Gastrocnemius medialis (tissue), 4 donors: ENCODE measurements at regions not wholly inside any gene's neighbourhood (a gene's known extent, or its start where the extent isn't known, plus 50 kb on each side); places are given as distances from the start of the nearest gene placed in this dataset.

Experiments used
- ATAC-seq, 2 donors: fragments of 150-250 bp; one replicate each; pipeline ENCODE4 v1.9.1; 2016
- DNase-seq, 2 donors: peaks; one replicate each; pipeline ENCODE4 v3.0.0-alpha.2; 2019
- H3K27ac ChIP-seq, 4 donors: fragments of 200-600 bp; sonication (generic); 1 replicate in 1 of 4; 2 replicates in 3 of 4; pipeline ENCODE4 v1.5.1; 2016 to 2018; ENCODE audit warnings: mild to moderate bottlenecking in 2 of 4, moderate library complexity in 1 of 4
- H3K27me3 ChIP-seq, 3 donors: fragments of 200-600 bp; sonication (generic) in 2 of 3; 1 replicate in 1 of 3; 2 replicates in 2 of 3; pipeline versions ENCODE4 v1.5.1 to v1.6.0; 2016 to 2019; ENCODE audit warnings: mild to moderate bottlenecking in 1 of 3, moderate library complexity in 1 of 3
- H3K36me3 ChIP-seq, 2 donors: fragments of 200-600 bp; sonication (generic) in 1 of 2; one replicate each; pipeline ENCODE4 v1.5.1; 2017 to 2018
- H3K4me1 ChIP-seq, 2 donors: fragments of 200-600 bp; sonication (generic) in 1 of 2; one replicate each; pipeline ENCODE4 v1.5.1; 2016 to 2017; ENCODE audit warnings: mild to moderate bottlenecking in 2 of 2
- H3K4me3 ChIP-seq, 4 donors: fragments of 200-600 bp; sonication (generic) in 3 of 4; 1 replicate in 1 of 4; 2 replicates in 3 of 4; pipeline ENCODE4 v1.5.1; 2016 to 2019; ENCODE audit warnings: mild to moderate bottlenecking in 2 of 4
- H3K9me3 ChIP-seq, 3 donors: fragments of 200-600 bp; sonication (generic) in 2 of 3; 1 replicate in 1 of 3; 2 replicates in 2 of 3; pipeline ENCODE4 v1.5.1; 2016 to 2019
- CTCF ChIP-seq, 5 experiments: fragments of 450-650 bp in 3 of 5; fragments of 200-600 bp in 2 of 5; sonication (generic) in 2 of 5; IDR thresholded peaks in 4 of 5; conservative IDR thresholded peaks in 1 of 5; 1 replicate in 4 of 5; 2 replicates in 1 of 5; pipeline ENCODE4 v1.5.1; 2016 to 2019; ENCODE audit warnings: antibody characterized with exemption in 5 of 5, mild to moderate bottlenecking in 3 of 5, moderate library complexity in 3 of 5
- POLR2A ChIP-seq, 2 donors: fragments of 450-650 bp; IDR thresholded peaks; one replicate each; pipeline ENCODE4 v1.6.1; 2017; ENCODE audit warnings: antibody characterized with exemption in 2 of 2, mild to moderate bottlenecking in 2 of 2, moderate library complexity in 2 of 2
- in situ Hi-C, 4 donors: fragments of 200-750 bp; cut with MboI; loops; one replicate each; pipeline versions ENCODE4 v1.15.0 to v1.8.0; 2017; ENCODE audit warnings: low sequenced_read_pairs in 4 of 4
- intact Hi-C: fragments of 100-400 bp; cut with DNase I; formaldehyde crosslinking; loops from one replicate; pipeline ENCODE4 v1.15.1; 2023; ENCODE audit warnings: low total_unique reads

- intact Hi-C loops (loop anchor here (10.0 kb wide), 1 partner anchor 168 kb away; no protein-coding TSS in a partner anchor), in situ Hi-C loops (no loop called here)
- Histone ChIP-seq H3K9me3 (no peaks in the 10 kb centered on the region), H3K4me1 (peaks cover 9 to 12% of the 10 kb centered on the region in 2 donors), H3K27ac (no peak overlapping the region), H3K4me3 (no peak overlapping the region), H3K27me3 (no peaks in the 10 kb centered on the region), H3K36me3 (no peaks in the 10 kb centered on the region)
- ATAC-seq (no peak), DNase-seq (no peak)
- no peak for TF ChIP-seq POLR2A (IDR thresholded peaks at IDR 0.05)
Measured at GRCh38 chr10:29136411-29136810, 152.5 kb upstream of the LYZL1 start.

- H3K9me3 ChIP-seq, result no peaks in the 10 kb centered on the region
- H3K36me3 ChIP-seq, result no peaks in the 10 kb centered on the region
- in situ Hi-C loops (no loop called here), intact Hi-C loops (no loop called here)
- no peaks in the 10 kb centered on the region for H3K4me1 ChIP-seq
- no peak overlapping the region for H3K27ac ChIP-seq
- DNase-seq (no peak), ATAC-seq (no peak)
- no peaks in the 10 kb centered on the region for H3K27me3 ChIP-seq
- no peak overlapping the region for H3K4me3 ChIP-seq
- no peak for TF ChIP-seq CTCF (IDR thresholded peaks at IDR 0.05 in 4 of 5, conservative IDR thresholded peaks at IDR 0.05 in 1 of 5)
Measured at GRCh38 chr10:29140151-29140550, 148.7 kb upstream of the LYZL1 start.

GRCh38 chr10:29140991-29141390 lies 147.9 kb upstream of the LYZL1 start:
- H3K4me3 ChIP-seq, result no peak overlapping the region
- no peaks in the 10 kb centered on the region for H3K9me3 ChIP-seq
- in situ Hi-C loops, result no loop called here
- H3K4me1 ChIP-seq, result no peaks in the 10 kb centered on the region
- H3K27me3 ChIP-seq, result no peaks in the 10 kb centered on the region
- intact Hi-C loops, result no loop called here
- TF ChIP-seq POLR2A (IDR thresholded peaks at IDR 0.05), result no peak
- TF ChIP-seq CTCF (IDR thresholded peaks at IDR 0.05 in 4 of 5, conservative IDR thresholded peaks at IDR 0.05 in 1 of 5), result no peak
- no peak for ATAC-seq
- no peak for DNase-seq
- H3K27ac ChIP-seq, result no peak overlapping the region
- H3K36me3 ChIP-seq, result no peaks in the 10 kb centered on the region

- no peak for ATAC-seq
- Histone ChIP-seq H3K27me3 (no peaks in the 10 kb centered on the region), H3K9me3 (no peaks in the 10 kb centered on the region), H3K27ac (no peak overlapping the region), H3K36me3 (no peaks in the 10 kb centered on the region), H3K4me1 (no peaks in the 10 kb centered on the region), H3K4me3 (no peak overlapping the region)
- DNase-seq, result no peak
- in situ Hi-C loops (no loop called here), intact Hi-C loops (no loop called here)
- TF ChIP-seq POLR2A (IDR thresholded peaks at IDR 0.05) (no peak), CTCF (IDR thresholded peaks at IDR 0.05 in 4 of 5, conservative IDR thresholded peaks at IDR 0.05 in 1 of 5) (no peak)
Measured at GRCh38 chr10:29141761-29142160, 147.1 kb upstream of the LYZL1 start.

GRCh38 chr10:29142516-29143314 lies 146.2 kb upstream of the LYZL1 start:
- Histone ChIP-seq H3K27me3 (no peaks in the 10 kb centered on the region), H3K4me3 (no peak overlapping the region), H3K36me3 (no peaks in the 10 kb centered on the region), H3K4me1 (no peaks in the 10 kb centered on the region), H3K9me3 (no peaks in the 10 kb centered on the region), H3K27ac (no peak overlapping the region)
- in situ Hi-C loops, result no loop called here
- intact Hi-C loops, result no loop called here
- DNase-seq (no peak), ATAC-seq (no peak)
- no peak for TF ChIP-seq POLR2A (IDR thresholded peaks at IDR 0.05)
- TF ChIP-seq CTCF (IDR thresholded peaks at IDR 0.05 in 4 of 5, conservative IDR thresholded peaks at IDR 0.05 in 1 of 5), result no peak
